ENCODE measurements at regions not wholly inside any gene's neighbourhood (a gene's known extent, or its start where the extent isn't known, plus 50 kb on each side); places are given as distances from the start of the nearest gene placed in this dataset.

- DNase-seq: no peak
These were observed 57.9 kb upstream of the EPAS1 start for GRCh38 chr2:46239175-46239846.

- DNase-seq: peak; percentile 53
These were observed 57.4 kb upstream of the EPAS1 start for GRCh38 chr2:46239847-46240181.

DNA sequence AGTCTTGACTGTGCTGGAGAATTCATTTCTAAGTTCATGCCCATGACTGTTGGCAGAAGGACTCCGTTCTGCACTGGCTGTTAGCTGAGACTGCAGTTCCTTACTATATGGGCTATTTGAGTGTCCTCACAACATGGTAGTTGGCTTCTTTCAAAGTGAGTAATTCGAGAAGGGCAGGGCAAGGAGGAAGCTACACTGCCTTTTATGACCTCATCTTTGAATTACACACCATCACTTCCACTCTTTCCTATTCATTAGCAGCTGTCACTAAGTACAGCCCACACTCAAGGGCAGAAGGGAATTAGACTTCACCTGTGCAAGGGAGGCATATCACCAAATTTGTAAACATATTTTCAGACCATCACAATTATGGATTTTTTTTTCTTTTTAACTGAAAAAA, 55.9 kb upstream of the EPAS1 start:
- no peak for DNase-seq

DNA sequence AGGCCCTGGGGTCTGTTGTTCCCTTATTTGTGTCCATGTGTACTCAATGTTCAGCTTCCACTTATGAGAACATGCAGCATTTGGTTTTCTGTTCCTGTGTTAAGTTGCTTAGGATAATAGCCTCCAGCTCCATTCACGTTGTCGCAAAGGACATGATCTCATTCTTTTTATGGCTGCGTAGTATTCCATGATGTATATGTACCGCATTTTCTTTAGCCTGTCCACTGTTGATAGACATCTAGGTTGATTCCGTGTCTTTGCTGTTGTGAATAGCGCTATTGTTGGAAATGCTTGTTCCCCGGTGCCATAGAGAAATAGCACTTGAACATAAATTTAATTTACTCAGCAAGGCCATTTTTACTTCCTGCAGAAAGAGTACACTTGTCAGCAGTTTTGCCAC, 51.3 kb upstream of the EPAS1 start:
- no peak for DNase-seq

DNA sequence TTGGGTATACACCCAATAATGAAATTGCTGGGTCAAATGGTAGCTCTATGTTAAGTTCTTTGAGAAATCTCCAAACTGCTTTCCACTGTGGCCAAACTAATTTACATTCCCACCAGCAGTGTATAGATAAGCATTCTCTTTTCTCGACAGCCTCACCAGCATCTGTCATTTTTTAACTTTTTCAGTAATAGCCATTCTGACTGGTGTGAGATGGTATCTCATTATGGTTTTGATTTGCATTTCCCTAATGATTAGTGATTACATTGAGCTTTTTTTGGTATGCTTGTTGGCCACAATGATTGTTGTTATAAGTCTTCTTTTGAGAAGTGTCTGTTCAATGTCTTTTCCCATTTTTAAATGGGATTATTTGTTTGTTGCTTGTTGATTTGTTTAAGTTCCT, 50.4 kb upstream of the EPAS1 start:
- DNase-seq: no peak
